Stimulated activated CD8-positive, alpha-beta memory T cell treated with anti-CD3 and anti-CD28 coated beads, Interleukin-2, amount 100 ng/mL, for 1 hour (primary cell): ENCODE measurements at regions not wholly inside any gene's neighbourhood (a gene's known extent, or its start where the extent isn't known, plus 50 kb on each side); places are given as distances from the start of the nearest gene placed in this dataset.

Experiments
- DNase-seq, 2 donors: peaks; one replicate each; pipeline ENCODE4 v3.0.0-alpha.2; 2020; ENCODE audit warnings: low read depth in 2 of 2

DNA sequence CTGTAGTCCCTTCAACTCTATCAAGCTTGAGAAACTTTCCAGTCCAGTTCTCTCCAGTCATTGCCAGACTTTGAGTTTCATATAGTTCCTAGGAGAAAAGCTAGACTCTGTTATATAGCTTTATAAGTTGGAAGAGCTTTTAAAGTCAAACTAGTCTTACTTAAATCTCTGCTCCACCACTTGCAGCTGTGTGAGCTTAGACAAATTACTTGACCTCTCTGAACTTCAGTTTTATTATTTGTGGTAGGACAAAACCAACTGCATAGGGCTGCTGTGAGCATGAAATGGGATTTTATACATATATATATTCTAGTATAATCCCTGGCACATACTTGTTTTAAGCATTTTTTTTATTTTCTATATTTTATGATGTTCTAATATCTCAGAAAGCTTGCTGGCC is 338.7 kb upstream of the NR5A2 start:
- no peak for DNase-seq

DNA sequence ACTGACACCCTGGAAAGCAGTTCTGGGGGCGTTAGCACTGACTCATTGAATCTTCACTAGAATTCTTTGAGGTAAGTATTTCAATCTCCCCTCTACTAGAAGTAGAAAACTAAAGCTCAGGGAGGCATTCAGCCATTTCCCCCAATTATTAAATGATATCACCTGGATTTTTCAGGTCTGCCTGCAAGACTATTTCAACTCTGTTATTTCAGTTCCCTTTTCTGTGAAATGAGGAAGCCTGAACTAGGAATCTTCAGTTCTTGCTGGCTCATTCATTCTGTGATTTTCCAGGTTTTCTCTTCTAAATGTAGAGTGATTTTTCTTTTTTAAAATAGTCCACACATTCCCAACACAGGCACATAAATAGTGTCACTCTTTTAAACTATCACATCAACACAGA is 337.0 kb upstream of the NR5A2 start:
- DNase-seq, result no peak

- no peak for DNase-seq
Measured at GRCh38 chr1:199691540-199691939, 336.0 kb upstream of the NR5A2 start.

DNA sequence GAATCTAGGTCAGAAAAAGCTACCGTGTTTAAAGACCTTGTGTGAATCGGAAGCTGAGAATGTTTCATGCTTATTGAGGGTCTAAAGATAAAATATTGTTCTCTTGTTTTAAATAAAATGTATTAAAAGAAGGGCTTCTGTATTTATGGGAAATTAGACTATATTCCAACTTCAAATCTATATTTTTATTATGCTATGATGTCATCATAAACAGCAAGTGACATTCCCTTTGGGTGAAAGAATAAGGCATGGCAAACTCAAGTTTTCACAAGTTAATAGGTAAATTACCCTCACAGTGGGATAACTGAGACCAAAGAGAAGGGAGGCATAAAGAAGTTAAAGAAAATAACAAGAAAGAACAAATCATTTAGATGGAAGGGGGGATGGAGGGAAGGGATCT is 333.8 kb upstream of the NR5A2 start:
- no peak for DNase-seq

DNA sequence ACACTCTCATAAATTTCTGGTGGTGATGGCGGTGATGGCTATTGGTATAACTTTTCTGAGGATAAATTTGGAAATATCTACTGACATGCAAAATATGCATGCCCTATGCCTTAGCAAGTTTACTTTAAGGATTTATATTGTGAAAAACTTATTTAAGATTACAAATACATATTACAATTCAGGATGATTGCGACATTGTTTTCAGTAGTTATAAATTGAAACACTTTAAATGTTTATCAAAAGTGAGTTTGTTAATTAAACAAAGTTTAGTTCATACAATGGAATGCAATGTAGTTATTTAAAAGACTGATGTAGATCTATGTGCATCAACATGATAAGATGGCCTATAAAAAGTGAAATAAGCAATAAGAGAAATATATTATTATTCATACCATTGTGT is 331.3 kb upstream of the NR5A2 start:
- DNase-seq, result no peak

- no peak for DNase-seq
Measured at GRCh38 chr1:199698222-199698621, 329.3 kb upstream of the NR5A2 start.

DNA sequence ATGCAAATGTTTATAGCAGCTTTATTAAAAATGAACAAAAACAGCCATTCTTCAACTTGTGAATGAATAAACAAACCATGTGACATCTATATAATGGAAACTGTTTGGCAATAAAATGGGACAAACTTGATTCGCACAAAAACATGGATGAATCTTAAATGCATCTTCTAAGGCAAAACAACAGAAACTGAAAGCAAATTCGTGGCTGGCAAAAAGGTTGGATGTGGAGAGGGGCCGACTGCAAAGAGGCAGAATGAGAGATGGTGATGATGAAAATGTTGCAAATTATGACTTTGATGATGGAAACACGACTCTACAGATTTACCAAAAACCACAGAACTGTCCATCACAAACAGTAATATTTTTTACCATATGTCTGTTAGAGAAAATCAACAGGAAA is 327.0 kb upstream of the NR5A2 start:
- no peak for DNase-seq

- no peak for DNase-seq
Measured at GRCh38 chr1:199701726-199702125, 325.8 kb upstream of the NR5A2 start.

GRCh38 chr1:199704231-199704630 is 323.3 kb upstream of the NR5A2 start:
- DNase-seq, result no peak

- DNase-seq, result no peak
Measured at GRCh38 chr1:199705825-199706224, 321.7 kb upstream of the NR5A2 start.

- DNase-seq, result no peak
Measured at GRCh38 chr1:199706826-199707606, 320.5 kb upstream of the NR5A2 start.

- DNase-seq, result no peak
Measured at GRCh38 chr1:199710974-199711373, 316.5 kb upstream of the NR5A2 start.

DNA sequence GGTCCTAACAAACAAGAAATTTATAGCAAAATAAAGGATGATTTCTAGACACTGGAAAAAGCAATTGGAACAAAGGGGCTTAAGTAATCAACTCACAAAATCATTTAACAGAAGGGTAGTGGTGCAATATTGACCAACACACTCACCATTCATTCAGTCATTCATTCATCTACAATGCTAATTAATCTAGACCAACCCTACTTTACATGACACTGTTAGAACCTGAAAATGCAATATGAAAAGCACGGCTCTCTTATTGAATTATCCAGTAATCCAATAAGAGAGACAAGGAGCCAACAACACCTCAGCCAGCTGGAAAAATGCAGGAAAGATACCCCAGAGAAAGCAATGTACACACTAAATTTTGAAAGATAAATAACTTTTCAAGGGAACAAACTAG is 310.8 kb upstream of the NR5A2 start:
- no peak for DNase-seq

GRCh38 chr1:199719156-199719842 is 308.2 kb upstream of the NR5A2 start:
- no peak for DNase-seq

DNA sequence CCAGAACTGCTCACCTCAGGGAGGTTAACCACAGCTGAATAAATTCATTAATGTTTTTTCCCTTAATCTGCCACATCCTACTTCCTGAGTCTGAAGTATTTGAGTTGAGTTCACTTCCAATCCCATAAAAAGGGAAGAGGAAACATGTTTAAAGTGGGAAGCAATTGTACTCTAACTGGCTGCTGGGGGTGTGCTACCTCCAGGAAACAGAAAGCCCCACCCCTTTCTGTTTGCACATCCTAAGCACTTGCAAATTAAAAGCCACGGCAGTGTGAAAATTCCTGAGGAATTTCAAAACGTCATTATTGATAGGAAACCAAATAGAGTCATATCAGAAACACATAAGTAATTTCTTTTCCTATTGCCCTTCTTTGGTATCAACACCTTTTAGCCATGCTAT is 307.0 kb upstream of the NR5A2 start:
- no peak for DNase-seq

DNA sequence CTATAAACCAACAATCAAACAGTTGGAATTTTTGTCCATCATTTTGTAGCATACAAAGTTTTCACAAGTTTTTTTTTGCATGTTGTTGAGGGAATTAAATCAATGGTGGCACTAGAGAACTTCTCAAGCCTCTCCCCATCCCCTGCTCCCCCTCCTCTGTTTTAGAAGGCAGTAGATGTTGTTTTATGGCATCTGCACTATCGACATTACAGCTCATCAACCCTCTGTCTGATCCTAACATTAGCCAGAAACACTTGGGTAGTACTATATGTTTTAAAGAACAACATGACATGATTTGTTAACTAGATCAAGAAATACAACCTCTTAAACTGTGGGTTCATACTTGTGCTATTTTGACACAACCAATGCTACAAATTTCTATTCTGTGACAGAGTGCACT is 306.5 kb upstream of the NR5A2 start:
- no peak for DNase-seq

GRCh38 chr1:199723250-199723956 is 304.1 kb upstream of the NR5A2 start:
- no peak for DNase-seq

DNA sequence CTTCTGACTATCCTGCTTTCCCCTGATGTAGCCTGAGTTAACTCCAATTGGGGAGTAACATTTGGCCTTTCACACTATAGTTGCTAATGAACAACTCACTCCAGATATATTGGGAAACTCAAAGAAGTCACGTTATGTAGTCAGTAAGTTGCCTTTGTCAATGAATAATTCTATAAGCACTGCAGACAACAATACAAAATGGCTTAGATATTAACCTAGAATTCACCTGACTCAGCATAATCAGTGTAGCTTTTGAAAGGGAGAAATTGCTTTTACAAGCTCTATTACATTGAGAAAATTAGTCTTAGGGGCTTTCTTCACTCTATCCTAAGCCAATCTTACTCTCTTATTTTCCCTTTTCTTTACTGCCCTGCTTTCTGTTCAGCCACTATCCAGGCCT is 303.5 kb upstream of the NR5A2 start:
- no peak for DNase-seq

GRCh38 chr1:199725002-199725565 is 302.4 kb upstream of the NR5A2 start:
- no peak for DNase-seq

DNA sequence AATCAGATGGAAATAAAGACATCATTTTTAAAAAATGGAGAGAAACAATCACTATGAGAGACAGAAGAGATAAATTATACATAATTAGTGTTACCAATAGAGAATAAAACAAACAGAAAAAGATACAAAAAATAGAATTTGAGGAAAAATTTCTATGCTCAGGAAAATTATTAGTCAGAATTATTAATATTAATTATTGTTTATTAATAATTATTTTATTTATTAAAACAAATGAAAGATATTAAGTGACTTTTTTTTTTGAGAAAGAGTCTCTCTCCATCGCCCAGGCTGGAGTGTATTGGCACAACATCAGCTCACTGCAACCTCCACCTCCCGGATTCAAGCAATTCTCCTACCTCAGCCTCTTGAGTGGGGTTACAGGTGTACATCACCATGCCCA is 299.8 kb upstream of the NR5A2 start:
- DNase-seq, result no peak

DNA sequence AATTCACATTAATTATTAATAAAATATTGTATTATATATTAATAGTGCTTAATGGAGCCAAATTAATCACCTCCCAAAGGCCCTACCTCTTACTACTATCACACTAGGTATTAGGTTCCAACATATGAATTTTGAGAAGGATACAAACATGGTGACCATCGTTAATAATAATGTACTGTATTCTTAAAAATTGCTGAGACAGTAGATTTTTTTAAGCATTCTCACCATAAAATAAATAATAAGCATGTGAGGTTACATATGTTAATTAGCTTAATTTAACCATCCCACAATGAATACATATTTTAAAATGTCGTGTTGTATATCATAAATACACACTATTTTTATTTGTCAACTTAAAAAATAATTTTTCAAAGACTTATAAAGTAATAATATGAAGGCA is 299.2 kb upstream of the NR5A2 start:
- DNase-seq, result no peak

GRCh38 chr1:199733125-199733524 is 294.4 kb upstream of the NR5A2 start:
- no peak for DNase-seq

DNA sequence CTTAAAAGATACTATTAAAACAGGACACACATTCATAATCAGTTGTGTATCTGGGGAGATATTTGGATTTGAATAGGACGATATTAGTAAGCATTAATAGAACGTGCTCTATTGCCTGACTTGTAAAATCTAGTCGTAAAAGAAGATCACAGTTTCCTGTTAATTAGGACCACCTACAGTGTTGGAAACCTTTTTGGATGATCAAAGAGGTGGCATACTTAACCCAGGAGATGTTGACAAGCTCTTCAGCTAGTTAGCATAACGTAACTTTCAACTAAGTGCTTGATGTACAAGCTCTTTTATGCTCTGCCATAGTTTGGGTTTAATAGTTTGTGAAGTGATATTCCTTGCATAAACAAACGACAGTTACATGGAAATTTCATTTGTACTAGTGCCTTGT is 293.3 kb upstream of the NR5A2 start:
- DNase-seq, result no peak
